ENCODE measurements at regions not wholly inside any gene's neighbourhood (a gene's known extent, or its start where the extent isn't known, plus 50 kb on each side); places are given as distances from the start of the nearest gene placed in this dataset.

GRCh38 chr7:130937016-130937415, 203.0 kb upstream of the KLF14 start:
- TF ChIP-seq CTCF (IDR thresholded peaks at IDR 0.05) (no peak), POLR2A (IDR thresholded peaks at IDR 0.05; ENCODE audit: low read depth) (no peak)

Data from esophagus muscularis mucosa (tissue), 3 donors.